B cell (primary cell): ENCODE measurements at regions not wholly inside any gene's neighbourhood (a gene's known extent, or its start where the extent isn't known, plus 50 kb on each side); places are given as distances from the start of the nearest gene placed in this dataset.

Source experiments
- CTCF ChIP-seq: fragments of 200-600 bp; IDR thresholded peaks from one replicate; pipeline ENCODE4 v1.8.0; 2022; ENCODE audit warnings: antibody characterized with exemption, mild to moderate bottlenecking
- EZH2 ChIP-seq: IDR thresholded peaks from 2 replicates; pipeline ENCODE4 v1.6.1; 2012; ENCODE audit warnings: borderline replicate concordance, low read depth, mild to moderate bottlenecking, moderate library complexity, low read length; ENCODE audit not compliant: insufficient read depth, poor library complexity, severe bottlenecking

GRCh38 chr3:57006179-57006657 lies 54.2 kb upstream of the SPATA12 start:
- TF ChIP-seq CTCF (no peak), EZH2 (no peak)
